DND-41 (cell line): ENCODE measurements at regions not wholly inside any gene's neighbourhood (a gene's known extent, or its start where the extent isn't known, plus 50 kb on each side); places are given as distances from the start of the nearest gene placed in this dataset.

Source experiments
- ATAC-seq: fragments of 200-7000 bp; cut with Tn5 transposase; 3 replicates; pipeline ENCODE4 v1.9.1; 2021; ENCODE audit warnings: low read depth; ENCODE audit not compliant: insufficient read depth
- DNase-seq: peaks from one replicate; pipeline ENCODE4 v3.0.0-alpha.2; 2020
- H2AFZ ChIP-seq: 2 replicates; pipeline ENCODE4 v1.6.0; 2012; ENCODE audit warnings: low read depth, low read length
- H3K27ac ChIP-seq: 2 replicates; pipeline ENCODE4 v1.5.1; 2012; ENCODE audit warnings: low read length, inconsistent platforms
- H3K27me3 ChIP-seq: fragments of 200-600 bp; sonication (generic); 2 replicates; pipeline ENCODE4 v1.6.0; 2012; ENCODE audit warnings: low read length, mild to moderate bottlenecking, inconsistent platforms; ENCODE audit not compliant: insufficient read depth, poor library complexity
- H3K36me3 ChIP-seq: 2 replicates; pipeline ENCODE4 v1.5.1; 2012; ENCODE audit warnings: low read length, inconsistent platforms; ENCODE audit not compliant: insufficient read depth
- H3K4me1 ChIP-seq: 2 replicates; pipeline ENCODE4 v1.5.1; 2012; ENCODE audit warnings: mild to moderate bottlenecking, low read length; ENCODE audit not compliant: insufficient read depth
- H3K4me2 ChIP-seq: 2 replicates; pipeline ENCODE4 v1.6.0; 2012; ENCODE audit warnings: mild to moderate bottlenecking, moderate library complexity, low read length, inconsistent platforms; ENCODE audit not compliant: insufficient read depth
- H3K4me3 ChIP-seq, 2 experiments: fragments of 200-600 bp in 1 of 2; shearing (Covaris generic) in 1 of 2; 2 replicates each; pipeline ENCODE4 v1.5.1; 2012 to 2016; ENCODE audit warnings: inconsistent platforms in 2 of 2, low read length in 2 of 2, mild to moderate bottlenecking in 2 of 2, low read depth in 1 of 2, moderate library complexity in 1 of 2
- H3K79me2 ChIP-seq: 2 replicates; pipeline ENCODE4 v1.6.0; 2012; ENCODE audit warnings: low read length, inconsistent platforms; ENCODE audit not compliant: insufficient read depth
- H3K9ac ChIP-seq: 2 replicates; pipeline ENCODE4 v1.6.0; 2012; ENCODE audit warnings: low read depth, mild to moderate bottlenecking, inconsistent platforms, low read length, moderate library complexity
- H3K9me3 ChIP-seq: 2 replicates; pipeline ENCODE4 v1.5.1; 2012; ENCODE audit warnings: low read length, moderate library complexity, mild to moderate bottlenecking, inconsistent platforms; ENCODE audit not compliant: insufficient read depth, severe bottlenecking
- H4K20me1 ChIP-seq: 2 replicates; pipeline ENCODE4 v1.6.0; 2012; ENCODE audit warnings: low read length; ENCODE audit not compliant: insufficient read depth
- EZH2 ChIP-seq: IDR thresholded peaks from 3 replicates; pipeline ENCODE4 v1.6.1; 2012; ENCODE audit warnings: borderline replicate concordance, low read depth, mild to moderate bottlenecking, moderate library complexity, low read length, inconsistent platforms; ENCODE audit not compliant: severe bottlenecking
- TF ChIP-seq, protein P1 (sequence below): IDR thresholded peaks from 2 replicates; pipeline ENCODE4 v1.5.1; 2012; ENCODE audit warnings: borderline replicate concordance, low read length, moderate library complexity, mild to moderate bottlenecking; ENCODE audit not compliant: poor library complexity, severe bottlenecking; ENCODE audit errors: extremely low read depth

DNA sequence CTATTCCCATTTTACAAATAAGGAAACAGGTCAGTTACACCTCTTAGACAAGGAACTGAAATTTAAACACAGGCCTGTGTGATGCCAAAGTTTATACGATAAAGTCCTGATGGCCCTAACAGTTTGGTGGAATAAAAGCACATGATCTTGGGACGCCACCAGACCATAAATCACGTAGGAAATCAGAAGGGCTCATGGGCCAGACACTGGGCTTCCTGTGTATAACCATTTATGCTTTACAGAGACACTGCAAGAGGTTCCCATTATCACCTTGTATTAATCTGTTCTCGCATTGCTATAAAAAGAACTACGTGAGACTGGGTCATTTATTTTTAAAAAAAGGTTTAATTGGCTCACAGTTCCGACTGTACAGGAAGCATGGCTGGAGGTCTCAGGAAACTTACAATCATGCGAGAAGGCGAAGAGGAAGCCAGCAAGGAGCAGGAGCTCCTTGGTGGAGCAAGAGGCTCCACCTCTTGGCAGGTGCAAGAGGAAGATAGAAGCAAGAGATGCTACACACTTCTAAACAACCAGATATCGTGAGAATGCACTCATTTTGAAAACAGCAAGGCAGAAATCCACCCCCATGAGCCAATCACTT, 124.0 kb upstream of the MON1B start:
- TF ChIP-seq, protein P1, sequence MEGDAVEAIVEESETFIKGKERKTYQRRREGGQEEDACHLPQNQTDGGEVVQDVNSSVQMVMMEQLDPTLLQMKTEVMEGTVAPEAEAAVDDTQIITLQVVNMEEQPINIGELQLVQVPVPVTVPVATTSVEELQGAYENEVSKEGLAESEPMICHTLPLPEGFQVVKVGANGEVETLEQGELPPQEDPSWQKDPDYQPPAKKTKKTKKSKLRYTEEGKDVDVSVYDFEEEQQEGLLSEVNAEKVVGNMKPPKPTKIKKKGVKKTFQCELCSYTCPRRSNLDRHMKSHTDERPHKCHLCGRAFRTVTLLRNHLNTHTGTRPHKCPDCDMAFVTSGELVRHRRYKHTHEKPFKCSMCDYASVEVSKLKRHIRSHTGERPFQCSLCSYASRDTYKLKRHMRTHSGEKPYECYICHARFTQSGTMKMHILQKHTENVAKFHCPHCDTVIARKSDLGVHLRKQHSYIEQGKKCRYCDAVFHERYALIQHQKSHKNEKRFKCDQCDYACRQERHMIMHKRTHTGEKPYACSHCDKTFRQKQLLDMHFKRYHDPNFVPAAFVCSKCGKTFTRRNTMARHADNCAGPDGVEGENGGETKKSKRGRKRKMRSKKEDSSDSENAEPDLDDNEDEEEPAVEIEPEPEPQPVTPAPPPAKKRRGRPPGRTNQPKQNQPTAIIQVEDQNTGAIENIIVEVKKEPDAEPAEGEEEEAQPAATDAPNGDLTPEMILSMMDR: no peak
- no peak for TF ChIP-seq EZH2
- Histone ChIP-seq H3K36me3 (no peaks in the 10 kb centered on the region), H3K4me2 (no peak overlapping the region), H3K4me1 (no peaks in the 10 kb centered on the region), H2AFZ (no peak overlapping the region), H3K9me3 (no peaks in the 10 kb centered on the region), H3K27ac (no peak overlapping the region), H4K20me1 (no peaks in the 10 kb centered on the region), H3K79me2 (no peaks in the 10 kb centered on the region), H3K9ac (no peak overlapping the region), H3K4me3 (no peak overlapping the region), H3K27me3 (no peaks in the 10 kb centered on the region)
- DNase-seq (no peak), ATAC-seq (no peak)

DNA sequence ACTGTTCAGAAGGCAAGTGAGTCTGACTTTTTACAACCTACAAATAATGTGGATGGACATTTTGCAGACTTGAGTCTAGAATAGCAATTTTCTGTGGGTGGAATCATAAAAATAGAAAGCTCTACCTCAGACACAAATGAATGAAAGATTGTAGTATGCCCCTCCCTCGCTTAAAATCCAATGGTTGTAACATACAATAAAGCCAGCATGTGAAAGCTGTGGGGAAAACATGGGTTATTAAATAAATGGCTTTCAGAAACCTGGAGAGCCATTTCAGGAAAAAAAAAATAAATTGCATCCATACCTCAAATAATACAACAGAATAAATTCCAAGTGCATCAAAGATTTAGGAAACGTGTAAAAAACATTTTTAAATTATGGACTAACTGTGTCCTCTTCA, 123.1 kb upstream of the MON1B start:
- ATAC-seq: no peak
- H2AFZ ChIP-seq: no peak overlapping the region
- H3K36me3 ChIP-seq: no peaks in the 10 kb centered on the region
- no peak for DNase-seq
- no peaks in the 10 kb centered on the region for H3K79me2 ChIP-seq
- no peaks in the 10 kb centered on the region for H3K27me3 ChIP-seq
- H3K4me2 ChIP-seq: no peak overlapping the region
- no peak for TF ChIP-seq EZH2
- TF ChIP-seq, protein P1: no peak
- no peak overlapping the region for H3K27ac ChIP-seq
- H4K20me1 ChIP-seq: no peaks in the 10 kb centered on the region
- no peak overlapping the region for H3K4me3 ChIP-seq
- no peaks in the 10 kb centered on the region for H3K9me3 ChIP-seq
- no peaks in the 10 kb centered on the region for H3K4me1 ChIP-seq
- H3K9ac ChIP-seq: no peak overlapping the region

DNA sequence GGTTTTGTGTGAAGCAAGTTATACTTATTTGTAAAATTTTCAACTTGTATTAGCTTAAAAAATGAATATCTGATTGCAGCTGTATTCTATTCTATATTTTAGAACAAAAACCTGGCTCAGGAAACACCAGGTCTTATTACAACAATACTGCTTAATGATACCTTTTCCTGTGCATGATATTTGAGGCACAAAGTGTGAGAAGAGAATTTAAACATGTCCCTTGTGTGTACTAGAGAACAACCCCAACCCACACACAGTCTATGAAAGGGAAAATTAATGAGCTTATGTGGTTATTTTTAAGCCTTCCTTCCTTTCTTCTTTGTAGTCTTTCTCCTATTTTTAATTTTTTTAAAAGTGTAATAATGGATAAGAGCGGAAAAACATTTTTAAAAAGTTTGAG, 122.6 kb upstream of the MON1B start:
- DNase-seq (no peak), ATAC-seq (no peak)
- Histone ChIP-seq H4K20me1 (no peaks in the 10 kb centered on the region), H3K9ac (no peak overlapping the region), H3K27ac (no peak overlapping the region), H3K36me3 (no peaks in the 10 kb centered on the region), H2AFZ (no peak overlapping the region), H3K4me1 (no peaks in the 10 kb centered on the region), H3K4me3 (no peak overlapping the region), H3K9me3 (no peaks in the 10 kb centered on the region), H3K27me3 (no peaks in the 10 kb centered on the region), H3K4me2 (no peak overlapping the region), H3K79me2 (no peaks in the 10 kb centered on the region)
- no peak for TF ChIP-seq EZH2
- TF ChIP-seq, protein P1: no peak

GRCh38 chr16:77069929-77070328, 121.1 kb upstream of the MON1B start:
- DNase-seq (no peak), ATAC-seq (no peak)
- no peaks in the 10 kb centered on the region for H3K9me3 ChIP-seq
- TF ChIP-seq EZH2: no peak
- TF ChIP-seq, protein P1: no peak
- H3K36me3 ChIP-seq: no peaks in the 10 kb centered on the region
- H3K4me3 ChIP-seq: no peak overlapping the region
- no peak overlapping the region for H3K9ac ChIP-seq
- no peak overlapping the region for H2AFZ ChIP-seq
- H3K27me3 ChIP-seq: no peaks in the 10 kb centered on the region
- no peaks in the 10 kb centered on the region for H3K79me2 ChIP-seq
- H4K20me1 ChIP-seq: no peaks in the 10 kb centered on the region
- H3K4me2 ChIP-seq: no peak overlapping the region
- H3K27ac ChIP-seq: no peak overlapping the region
- no peaks in the 10 kb centered on the region for H3K4me1 ChIP-seq
